ENCODE measurements at regions not wholly inside any gene's neighbourhood (a gene's known extent, or its start where the extent isn't known, plus 50 kb on each side); places are given as distances from the start of the nearest gene placed in this dataset.

DNA sequence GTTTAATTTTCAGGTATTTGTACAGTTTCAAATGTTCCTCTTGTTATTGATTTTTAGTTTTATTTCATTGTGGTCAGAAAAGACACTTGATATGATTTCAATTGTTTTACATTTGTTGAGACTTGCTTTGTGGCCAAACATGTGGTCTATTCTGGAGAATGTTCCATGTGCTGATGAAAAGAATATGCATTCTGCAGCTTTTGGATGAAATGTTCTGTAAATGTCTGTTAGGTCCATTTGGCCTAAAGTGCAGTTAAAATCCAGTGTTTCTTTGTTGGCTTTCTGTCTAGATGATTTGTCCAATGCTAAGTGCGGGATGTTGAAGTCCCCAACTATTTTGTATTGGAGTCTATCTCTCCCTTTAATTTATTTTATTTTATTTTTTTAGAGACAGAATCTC, 70.5 kb downstream of the ZNF503 start:
- Histone ChIP-seq H3K36me3 (ENCODE audit: control insufficient read depth in 2 of 3, insufficient read depth in 3 of 3, low read length in 3 of 3) (no peaks in the 10 kb centered on the region), H3K27ac (ENCODE audit: low read depth in 2 of 2, low read length in 2 of 2) (no peak overlapping the region), H3K27me3 (ENCODE audit: control insufficient read depth, insufficient read depth, low read length) (no peaks in the 10 kb centered on the region), H3K4me1 (ENCODE audit: control insufficient read depth in 2 of 3, insufficient read depth in 2 of 3, low read depth in 1 of 3, low read length in 3 of 3) (no peaks in the 10 kb centered on the region), H3K4me3 (ENCODE audit: low read length in 3 of 3) (no peak overlapping the region), H3K9me3 (ENCODE audit: control insufficient read depth in 2 of 3, insufficient read depth in 1 of 3, low read length in 3 of 3) (peaks cover 0 to 4% (median 0%) of the 10 kb centered on the region in 3 donors), H3K9ac (ENCODE audit: low read length in 3 of 3) (no peak overlapping the region)
- TF ChIP-seq, protein P1, sequence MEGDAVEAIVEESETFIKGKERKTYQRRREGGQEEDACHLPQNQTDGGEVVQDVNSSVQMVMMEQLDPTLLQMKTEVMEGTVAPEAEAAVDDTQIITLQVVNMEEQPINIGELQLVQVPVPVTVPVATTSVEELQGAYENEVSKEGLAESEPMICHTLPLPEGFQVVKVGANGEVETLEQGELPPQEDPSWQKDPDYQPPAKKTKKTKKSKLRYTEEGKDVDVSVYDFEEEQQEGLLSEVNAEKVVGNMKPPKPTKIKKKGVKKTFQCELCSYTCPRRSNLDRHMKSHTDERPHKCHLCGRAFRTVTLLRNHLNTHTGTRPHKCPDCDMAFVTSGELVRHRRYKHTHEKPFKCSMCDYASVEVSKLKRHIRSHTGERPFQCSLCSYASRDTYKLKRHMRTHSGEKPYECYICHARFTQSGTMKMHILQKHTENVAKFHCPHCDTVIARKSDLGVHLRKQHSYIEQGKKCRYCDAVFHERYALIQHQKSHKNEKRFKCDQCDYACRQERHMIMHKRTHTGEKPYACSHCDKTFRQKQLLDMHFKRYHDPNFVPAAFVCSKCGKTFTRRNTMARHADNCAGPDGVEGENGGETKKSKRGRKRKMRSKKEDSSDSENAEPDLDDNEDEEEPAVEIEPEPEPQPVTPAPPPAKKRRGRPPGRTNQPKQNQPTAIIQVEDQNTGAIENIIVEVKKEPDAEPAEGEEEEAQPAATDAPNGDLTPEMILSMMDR (IDR thresholded peaks at IDR 0.05; ENCODE audit: borderline replicate concordance, extremely low read depth, insufficient read depth), result no peak
- intact Hi-C loops (cut with DNase I), result no loop called here
- DNase-seq, result no peak
- FAIRE-seq, result no peak

DNA sequence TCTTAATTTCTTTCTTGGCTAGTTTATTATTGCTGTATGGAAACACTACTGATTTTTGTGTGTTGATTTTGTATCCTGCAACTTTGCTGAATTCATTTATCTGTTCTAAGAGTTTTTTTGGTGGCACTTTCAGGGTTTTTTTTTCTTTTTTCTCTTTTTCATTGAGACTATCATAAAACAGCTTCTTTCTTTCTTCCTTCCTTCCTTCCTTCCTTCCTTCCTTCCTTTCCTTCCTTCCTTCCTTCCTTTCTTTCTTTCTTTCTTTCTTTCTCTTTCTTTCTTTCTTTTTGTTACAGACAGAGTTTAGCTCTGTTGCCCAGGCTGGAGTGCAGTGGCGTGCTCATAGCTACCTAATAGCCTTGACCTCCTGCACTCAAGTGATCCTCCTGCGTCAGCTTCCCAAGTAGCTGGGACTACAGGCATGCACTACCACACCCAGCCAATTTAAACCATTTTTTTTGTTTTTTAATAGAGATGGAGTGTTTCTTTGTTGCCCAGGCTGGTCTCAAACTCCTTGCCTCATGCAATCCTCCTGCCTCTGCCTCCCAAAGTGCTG, 72.3 kb downstream of the ZNF503 start:
- no peak for DNase-seq
- Histone ChIP-seq H3K4me1 (ENCODE audit: control insufficient read depth in 2 of 3, insufficient read depth in 2 of 3, low read depth in 1 of 3, low read length in 3 of 3) (no peaks in the 10 kb centered on the region), H3K36me3 (ENCODE audit: control insufficient read depth in 2 of 3, insufficient read depth in 3 of 3, low read length in 3 of 3) (no peaks in the 10 kb centered on the region), H3K9ac (ENCODE audit: low read length in 3 of 3) (no peak overlapping the region), H3K9me3 (ENCODE audit: control insufficient read depth in 2 of 3, insufficient read depth in 1 of 3, low read length in 3 of 3) (peaks cover 0 to 4% (median 0%) of the 10 kb centered on the region in 3 donors), H3K4me3 (ENCODE audit: low read length in 3 of 3) (no peak overlapping the region), H3K27ac (ENCODE audit: low read depth in 2 of 2, low read length in 2 of 2) (no peak overlapping the region), H3K27me3 (ENCODE audit: control insufficient read depth, insufficient read depth, low read length) (no peaks in the 10 kb centered on the region)
- TF ChIP-seq, protein P1 (IDR thresholded peaks at IDR 0.05; ENCODE audit: borderline replicate concordance, extremely low read depth, insufficient read depth), result no peak
- intact Hi-C loops (cut with DNase I), result no loop called here
- no peak for FAIRE-seq

DNA sequence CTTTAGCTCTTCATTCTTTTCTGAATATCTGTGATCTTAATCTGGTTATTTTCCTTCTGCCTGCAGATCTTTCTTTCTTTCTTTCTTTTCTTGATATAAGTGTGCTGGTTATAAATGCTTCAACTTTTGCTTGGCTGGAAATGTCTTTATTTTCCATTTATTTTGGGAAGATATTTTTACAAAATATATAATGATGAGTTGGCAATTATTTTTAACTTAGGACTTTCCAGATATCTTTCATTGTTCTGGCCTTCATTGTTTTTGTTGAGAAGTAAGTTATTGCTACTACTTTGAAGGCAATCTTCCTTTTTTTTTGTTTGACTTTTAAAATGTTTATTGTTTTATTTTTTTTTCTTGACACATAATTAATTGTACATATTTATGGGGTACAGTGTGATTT, 75.3 kb downstream of the ZNF503 start:
- H3K27me3 ChIP-seq (ENCODE audit: control insufficient read depth, insufficient read depth, low read length), result no peaks in the 10 kb centered on the region
- intact Hi-C loops (cut with DNase I), result no loop called here
- H3K4me1 ChIP-seq (ENCODE audit: control insufficient read depth in 2 of 3, insufficient read depth in 2 of 3, low read depth in 1 of 3, low read length in 3 of 3), result no peaks in the 10 kb centered on the region
- no peak for DNase-seq
- H3K36me3 ChIP-seq (ENCODE audit: control insufficient read depth in 2 of 3, insufficient read depth in 3 of 3, low read length in 3 of 3), result no peaks in the 10 kb centered on the region
- TF ChIP-seq, protein P1 (IDR thresholded peaks at IDR 0.05; ENCODE audit: borderline replicate concordance, extremely low read depth, insufficient read depth), result no peak
- H3K9ac ChIP-seq (ENCODE audit: low read length in 3 of 3), result no peak overlapping the region
- peaks cover 0 to 4% (median 0%) of the 10 kb centered on the region in 3 donors for H3K9me3 ChIP-seq (ENCODE audit: control insufficient read depth in 2 of 3, insufficient read depth in 1 of 3, low read length in 3 of 3)
- FAIRE-seq, result no peak
- H3K27ac ChIP-seq (ENCODE audit: low read depth in 2 of 2, low read length in 2 of 2), result no peak overlapping the region
- no peak overlapping the region for H3K4me3 ChIP-seq (ENCODE audit: low read length in 3 of 3)

DNA sequence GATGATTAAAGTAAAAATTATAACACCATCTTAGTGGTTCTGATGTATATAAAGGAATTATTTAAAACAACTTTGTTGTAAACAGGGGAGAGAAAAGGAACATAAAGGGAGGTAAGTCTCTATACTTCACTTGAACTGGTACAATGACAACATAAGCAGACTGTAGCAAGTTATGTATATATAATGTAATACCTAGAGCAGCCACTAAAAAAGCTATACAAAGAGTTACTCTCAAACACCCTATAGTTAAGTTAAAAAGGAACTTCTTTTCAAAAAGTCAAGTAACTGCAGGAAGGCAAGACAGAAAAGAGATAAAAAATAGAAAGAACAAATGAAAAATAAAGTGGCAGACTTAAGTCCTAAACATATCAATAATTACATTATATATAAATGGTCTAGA, 82.3 kb downstream of the ZNF503 start:
- TF ChIP-seq, protein P1 (IDR thresholded peaks at IDR 0.05; ENCODE audit: borderline replicate concordance, extremely low read depth, insufficient read depth), result no peak
- no peak for FAIRE-seq
- Histone ChIP-seq H3K4me1 (ENCODE audit: control insufficient read depth in 2 of 3, insufficient read depth in 2 of 3, low read depth in 1 of 3, low read length in 3 of 3) (no peaks in the 10 kb centered on the region), H3K9ac (ENCODE audit: low read length in 3 of 3) (no peak overlapping the region), H3K36me3 (ENCODE audit: control insufficient read depth in 2 of 3, insufficient read depth in 3 of 3, low read length in 3 of 3) (no peaks in the 10 kb centered on the region), H3K27ac (ENCODE audit: low read depth in 2 of 2, low read length in 2 of 2) (no peak overlapping the region), H3K9me3 (ENCODE audit: control insufficient read depth in 2 of 3, insufficient read depth in 1 of 3, low read length in 3 of 3) (no peaks in the 10 kb centered on the region), H3K27me3 (ENCODE audit: control insufficient read depth, insufficient read depth, low read length) (no peaks in the 10 kb centered on the region), H3K4me3 (ENCODE audit: low read length in 3 of 3) (no peak overlapping the region)
- no peak for DNase-seq
- intact Hi-C loops (cut with DNase I), result no loop called here

All from kidney (tissue), 13 donors.